Activated CD4-positive, alpha-beta T cell treated with anti-CD3 and anti-CD28 coated beads, Interleukin-2, amount 10 ng/mL, durations not matched to agents 7 days and 5 days (primary cell): ENCODE measurements at regions not wholly inside any gene's neighbourhood (a gene's known extent, or its start where the extent isn't known, plus 50 kb on each side); places are given as distances from the start of the nearest gene placed in this dataset.

ENCODE experiments used
- CTCF ChIA-PET: fragments of 350-600 bp; sonication (Branson Sonifier 250); formaldehyde crosslinking; loops from one replicate; lab custom pipeline; 2021; ENCODE audit warnings: antibody characterized with exemption; lab: Charles Lee
- POLR2A ChIA-PET: fragments of 350-600 bp; sonication (Branson Sonifier 250); formaldehyde crosslinking; loops from one replicate; lab custom pipeline; 2021; ENCODE audit warnings: antibody characterized with exemption; lab: Charles Lee
- DNase-seq: peaks from one replicate; pipeline ENCODE4 v3.0.0-alpha.2; 2020
- H3K27ac Mint-ChIP-seq: one replicate; pipeline ENCODE4 v1.8.0; 2021; ENCODE audit warnings: mild to moderate bottlenecking, moderate library complexity, mixed read lengths
- H3K27me3 Mint-ChIP-seq: one replicate; pipeline ENCODE4 v1.8.0; 2021; ENCODE audit warnings: mixed read lengths
- H3K36me3 Mint-ChIP-seq: one replicate; pipeline ENCODE4 v1.8.0; 2021; ENCODE audit warnings: low read depth, mixed read lengths
- H3K4me1 Mint-ChIP-seq: one replicate; pipeline ENCODE4 v1.8.0; 2021; ENCODE audit warnings: mixed read lengths
- H3K4me3 Mint-ChIP-seq: one replicate; pipeline ENCODE4 v1.8.0; 2021; ENCODE audit warnings: mild to moderate bottlenecking, moderate library complexity, mixed read lengths
- H3K9me3 Mint-ChIP-seq: one replicate; pipeline ENCODE4 v1.8.0; 2021; ENCODE audit warnings: mixed read lengths

DNA sequence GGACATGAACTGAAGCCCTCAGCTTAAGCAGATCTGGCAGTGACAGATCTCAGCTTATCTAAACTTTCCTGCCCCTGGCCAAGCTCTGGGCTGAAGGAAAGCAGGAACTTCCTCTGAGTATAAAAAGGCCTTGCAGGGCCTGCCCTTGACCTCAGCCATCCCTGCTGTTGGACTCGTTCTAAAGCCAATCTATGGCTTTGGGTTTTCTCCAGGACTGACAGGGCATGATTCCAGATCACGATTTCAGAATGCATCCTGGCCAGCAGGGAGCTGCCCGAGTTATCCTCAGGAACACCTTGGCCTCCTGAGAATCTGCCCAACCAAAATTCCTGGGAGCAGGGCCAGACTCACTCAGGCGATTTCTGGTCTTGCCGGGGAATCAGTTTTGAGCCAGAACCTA lies 502.7 kb downstream of the TLE4 start:
- H3K4me1 Mint-ChIP-seq = no peaks in the 10 kb centered on the region
- CTCF ChIA-PET = no interaction called here
- DNase-seq = no peak
- H3K27me3 Mint-ChIP-seq = no peaks in the 10 kb centered on the region
- no peak overlapping the region for H3K27ac Mint-ChIP-seq
- H3K36me3 Mint-ChIP-seq = no peaks in the 10 kb centered on the region
- no peaks in the 10 kb centered on the region for H3K9me3 Mint-ChIP-seq
- POLR2A ChIA-PET = no interaction called here
- H3K4me3 Mint-ChIP-seq = no peak overlapping the region

DNA sequence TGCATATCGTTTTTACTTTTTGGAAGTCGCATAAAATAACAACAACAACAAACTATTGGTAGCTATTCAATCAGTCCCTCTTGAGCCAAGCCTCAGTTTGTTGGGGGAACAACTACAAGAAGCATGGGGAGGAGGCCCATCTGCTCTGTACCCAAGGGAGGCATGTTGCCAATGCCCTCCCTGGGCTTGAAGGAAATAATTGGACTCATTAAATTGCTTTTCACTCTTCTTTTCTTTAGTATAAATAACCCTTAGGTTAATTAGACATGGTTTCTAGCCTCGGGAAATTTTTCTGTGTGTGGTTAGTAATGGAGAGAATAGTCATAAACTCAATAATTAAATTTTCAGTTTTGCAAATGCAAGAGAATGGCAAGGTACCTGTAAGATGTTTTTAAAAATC lies 500.7 kb downstream of the TLE4 start:
- H3K4me3 Mint-ChIP-seq = no peak overlapping the region
- CTCF ChIA-PET = no interaction called here

DNA sequence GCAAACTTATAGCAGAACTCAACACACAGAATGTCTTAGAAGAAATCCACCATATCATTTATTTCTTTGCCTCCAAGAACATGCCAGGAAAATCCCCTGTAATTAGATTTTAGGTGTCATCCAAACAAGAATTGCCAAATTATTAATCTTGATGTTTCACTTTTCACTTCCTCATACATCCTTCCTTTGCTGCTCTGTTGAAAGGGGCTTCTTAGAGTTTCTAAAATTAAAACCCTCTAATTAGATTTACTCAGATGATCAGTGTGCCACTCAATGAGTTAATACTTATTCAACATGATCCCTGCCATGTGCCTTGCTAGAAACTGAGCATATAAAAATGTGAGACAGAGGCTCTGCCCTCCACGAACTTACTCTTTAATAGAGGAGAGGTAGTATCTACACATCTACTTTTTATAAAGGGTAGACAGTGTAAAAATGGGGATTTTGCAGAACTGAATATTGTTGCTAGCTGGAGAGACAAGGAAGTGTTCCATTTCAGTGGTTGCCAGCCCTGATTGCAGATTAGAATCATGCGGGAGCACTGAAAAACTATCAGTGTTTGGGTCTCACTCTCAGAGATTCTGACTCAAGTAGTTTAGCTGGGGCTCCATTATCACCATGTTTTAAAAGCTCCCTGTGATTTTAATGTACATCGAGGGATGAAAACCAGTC lies 498.4 kb downstream of the TLE4 start:
- Mint-ChIP-seq H3K4me3 (no peak overlapping the region), H3K4me1 (no peaks in the 10 kb centered on the region), H3K27me3 (no peaks in the 10 kb centered on the region), H3K9me3 (no peaks in the 10 kb centered on the region), H3K27ac (no peak overlapping the region), H3K36me3 (no peaks in the 10 kb centered on the region)
- CTCF ChIA-PET = interaction anchor here (1.2 kb wide), 1 partner anchor 20 kb away, joined by 3 read pairs; no protein-coding TSS in a partner anchor
- POLR2A ChIA-PET = no interaction called here
- DNase-seq = no peak

More for the DNA sequence above, 500.7 kb downstream of the TLE4 start:
- Mint-ChIP-seq H3K9me3 (no peaks in the 10 kb centered on the region), H3K27ac (no peak overlapping the region), H3K27me3 (no peaks in the 10 kb centered on the region), H3K36me3 (no peaks in the 10 kb centered on the region), H3K4me1 (no peaks in the 10 kb centered on the region)
- no peak for DNase-seq
- POLR2A ChIA-PET = no interaction called here

DNA sequence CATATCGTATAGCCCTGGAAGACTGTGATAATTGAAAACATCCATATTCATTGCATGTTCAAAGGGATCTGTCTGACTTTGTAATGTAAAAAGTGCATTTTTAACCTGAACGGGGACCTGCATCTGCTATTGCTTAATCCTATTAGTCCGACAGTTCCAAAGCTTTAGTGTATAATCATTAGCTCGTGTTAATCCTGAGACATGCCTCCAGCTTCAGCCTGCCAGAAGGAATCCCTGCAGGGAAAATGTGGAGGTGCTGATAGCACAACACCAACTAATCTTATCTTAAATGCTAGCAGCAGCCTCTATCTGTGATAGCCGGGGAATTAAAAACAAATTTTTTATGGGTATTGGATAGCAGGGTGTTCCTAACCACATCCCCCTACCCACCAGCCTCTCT lies 495.2 kb downstream of the TLE4 start:
- Mint-ChIP-seq H3K4me3 (no peak overlapping the region), H3K27me3 (no peaks in the 10 kb centered on the region), H3K4me1 (no peaks in the 10 kb centered on the region), H3K36me3 (no peaks in the 10 kb centered on the region), H3K27ac (no peak overlapping the region), H3K9me3 (no peaks in the 10 kb centered on the region)
- no peak for DNase-seq
- CTCF ChIA-PET = no interaction called here
- POLR2A ChIA-PET = no interaction called here

DNA sequence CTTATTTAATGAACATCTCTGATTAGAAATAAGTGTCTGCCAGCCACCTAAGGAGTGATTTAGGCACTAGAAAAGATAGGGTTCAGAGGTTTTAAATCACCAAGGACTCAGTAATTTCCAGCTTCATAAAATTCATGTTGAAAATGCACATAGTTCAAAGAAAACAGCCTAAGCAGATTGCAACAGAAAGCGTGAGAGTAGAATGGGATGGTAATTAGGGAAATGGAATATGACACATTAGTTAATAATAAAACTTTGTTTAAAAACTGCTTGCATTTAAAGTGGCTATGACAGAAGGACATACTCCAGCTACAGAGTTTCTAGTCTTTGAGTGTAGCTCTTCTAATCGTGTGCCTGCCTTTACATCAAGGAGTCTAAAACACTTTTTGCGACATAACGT lies 490.8 kb downstream of the TLE4 start:
- ChIA-PET POLR2A (no interaction called here), CTCF (interaction anchor here (1.3 kb wide), 2 partner anchors 24 to 27 kb away, joined by 3 to 4 read pairs; no protein-coding TSS in a partner anchor)
- H3K9me3 Mint-ChIP-seq = no peaks in the 10 kb centered on the region
- H3K27ac Mint-ChIP-seq = no peak overlapping the region
- no peaks in the 10 kb centered on the region for H3K27me3 Mint-ChIP-seq
- no peaks in the 10 kb centered on the region for H3K36me3 Mint-ChIP-seq
- H3K4me3 Mint-ChIP-seq = no peak overlapping the region
- no peak for DNase-seq
- no peaks in the 10 kb centered on the region for H3K4me1 Mint-ChIP-seq

DNA sequence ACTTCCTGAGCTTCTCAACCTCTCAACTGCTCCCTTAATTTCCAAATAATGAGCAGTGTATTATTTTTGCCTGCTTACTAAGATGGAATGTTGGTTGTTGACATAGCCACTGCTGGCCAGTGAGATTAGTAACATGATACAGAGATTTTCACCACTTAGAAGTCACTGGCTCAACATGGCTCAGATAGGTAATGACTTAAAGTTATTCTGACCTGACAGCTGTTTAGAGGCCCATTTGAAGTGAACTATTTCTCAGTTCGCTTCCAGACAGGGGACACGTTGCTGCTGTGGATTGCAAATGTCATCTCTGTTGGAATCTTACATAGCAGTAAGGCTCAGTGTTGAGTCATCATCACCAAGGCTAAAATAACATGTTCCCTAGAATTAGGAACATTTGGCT lies 490.2 kb downstream of the TLE4 start:
- Mint-ChIP-seq H3K4me3 (no peak overlapping the region), H3K4me1 (no peaks in the 10 kb centered on the region), H3K36me3 (no peaks in the 10 kb centered on the region), H3K27me3 (no peaks in the 10 kb centered on the region), H3K9me3 (no peaks in the 10 kb centered on the region), H3K27ac (no peak overlapping the region)
- CTCF ChIA-PET = interaction anchor here (1.3 kb wide), 2 partner anchors 25 to 26 kb away, joined by 3 to 4 read pairs; no protein-coding TSS in a partner anchor
- DNase-seq = no peak
- POLR2A ChIA-PET = no interaction called here

DNA sequence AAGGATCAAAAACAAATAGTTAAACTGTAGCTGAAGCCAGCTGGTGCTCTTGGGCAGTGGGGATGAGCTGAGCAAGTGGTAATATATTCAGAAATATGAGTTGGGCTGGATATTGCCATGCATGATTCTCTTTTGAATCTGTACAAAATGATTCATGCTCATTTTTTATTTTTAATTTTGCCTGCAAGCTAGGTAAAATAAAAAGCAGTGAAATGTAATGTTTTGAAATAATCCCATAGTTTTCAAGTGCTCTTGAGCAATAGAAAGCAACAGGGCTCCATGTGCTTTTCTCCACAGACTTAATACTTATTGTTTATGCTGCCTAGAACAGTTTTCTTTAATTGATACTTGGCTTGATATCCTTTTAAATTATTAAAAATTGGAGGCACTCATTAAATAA lies 489.3 kb downstream of the TLE4 start:
- H3K4me1 Mint-ChIP-seq = no peaks in the 10 kb centered on the region
- no peaks in the 10 kb centered on the region for H3K27me3 Mint-ChIP-seq
- H3K36me3 Mint-ChIP-seq = no peaks in the 10 kb centered on the region
- POLR2A ChIA-PET = no interaction called here
- CTCF ChIA-PET = interaction anchor here (1.3 kb wide), 1 partner anchor 26 kb away, joined by 3 read pairs; no protein-coding TSS in a partner anchor
- no peak overlapping the region for H3K4me3 Mint-ChIP-seq
- no peaks in the 10 kb centered on the region for H3K9me3 Mint-ChIP-seq
- H3K27ac Mint-ChIP-seq = no peak overlapping the region
- DNase-seq = no peak

- no peaks in the 10 kb centered on the region for H3K36me3 Mint-ChIP-seq
- H3K4me1 Mint-ChIP-seq = no peaks in the 10 kb centered on the region
- H3K4me3 Mint-ChIP-seq = no peak overlapping the region
- H3K9me3 Mint-ChIP-seq = no peaks in the 10 kb centered on the region
- no peak for DNase-seq
- no peak overlapping the region for H3K27ac Mint-ChIP-seq
- ChIA-PET POLR2A (no interaction called here), CTCF (no interaction called here)
- no peaks in the 10 kb centered on the region for H3K27me3 Mint-ChIP-seq
These were observed 488.2 kb downstream of the TLE4 start for GRCh38 chr9:80059979-80060378.

GRCh38 chr9:80059191-80059590 lies 487.4 kb downstream of the TLE4 start:
- CTCF ChIA-PET = no interaction called here
- Mint-ChIP-seq H3K4me3 (no peak overlapping the region), H3K36me3 (no peaks in the 10 kb centered on the region), H3K4me1 (no peaks in the 10 kb centered on the region), H3K27me3 (no peaks in the 10 kb centered on the region), H3K27ac (no peak overlapping the region), H3K9me3 (no peaks in the 10 kb centered on the region)
- POLR2A ChIA-PET = no interaction called here
- no peak for DNase-seq

- CTCF ChIA-PET = interaction anchor here (0.6 kb wide), 1 partner anchor 479 kb away, joined by 5 read pairs; no protein-coding TSS in a partner anchor
These were observed 481.1 kb downstream of the TLE4 start for GRCh38 chr9:80052830-80053229.

GRCh38 chr9:80049096-80049782 lies 477.5 kb downstream of the TLE4 start:
- DNase-seq = no peak
- H3K27me3 Mint-ChIP-seq = no peaks in the 10 kb centered on the region
- CTCF ChIA-PET = no interaction called here
- peaks cover 5% of the 10 kb centered on the region for H3K9me3 Mint-ChIP-seq
- POLR2A ChIA-PET = no interaction called here
- H3K4me1 Mint-ChIP-seq = no peaks in the 10 kb centered on the region
- H3K27ac Mint-ChIP-seq = no peak overlapping the region
- no peak overlapping the region for H3K4me3 Mint-ChIP-seq
- H3K36me3 Mint-ChIP-seq = no peaks in the 10 kb centered on the region

More at GRCh38 chr9:80052830-80053229, 481.1 kb downstream of the TLE4 start:
- Mint-ChIP-seq H3K9me3 (peaks cover 5% of the 10 kb centered on the region), H3K27me3 (no peaks in the 10 kb centered on the region), H3K4me3 (no peak overlapping the region), H3K27ac (no peak overlapping the region), H3K36me3 (no peaks in the 10 kb centered on the region), H3K4me1 (no peaks in the 10 kb centered on the region)
- POLR2A ChIA-PET = no interaction called here
- DNase-seq = no peak

DNA sequence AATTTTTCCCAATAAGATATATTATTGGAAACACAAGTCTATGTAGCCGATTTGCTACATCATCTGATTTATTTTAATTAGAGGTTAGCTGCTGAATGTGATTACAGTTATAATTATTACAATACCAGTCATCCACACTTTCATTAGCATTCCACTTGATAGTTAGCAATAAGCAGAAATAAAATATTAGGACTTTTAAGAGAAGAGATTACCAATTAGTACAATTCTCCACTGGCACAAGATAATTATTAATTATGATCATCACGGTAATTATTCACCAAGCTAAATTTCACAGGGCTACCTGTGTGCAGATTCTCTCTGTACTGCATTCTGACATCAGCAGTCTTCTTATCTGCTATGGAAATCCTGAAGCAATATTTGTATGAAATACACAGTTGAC lies 474.7 kb downstream of the TLE4 start:
- no peaks in the 10 kb centered on the region for H3K27me3 Mint-ChIP-seq
- no peak overlapping the region for H3K27ac Mint-ChIP-seq
- ChIA-PET CTCF (no interaction called here), POLR2A (no interaction called here)
- H3K9me3 Mint-ChIP-seq = no peaks in the 10 kb centered on the region
- no peaks in the 10 kb centered on the region for H3K36me3 Mint-ChIP-seq
- DNase-seq = no peak
- H3K4me3 Mint-ChIP-seq = no peak overlapping the region
- H3K4me1 Mint-ChIP-seq = no peaks in the 10 kb centered on the region

DNA sequence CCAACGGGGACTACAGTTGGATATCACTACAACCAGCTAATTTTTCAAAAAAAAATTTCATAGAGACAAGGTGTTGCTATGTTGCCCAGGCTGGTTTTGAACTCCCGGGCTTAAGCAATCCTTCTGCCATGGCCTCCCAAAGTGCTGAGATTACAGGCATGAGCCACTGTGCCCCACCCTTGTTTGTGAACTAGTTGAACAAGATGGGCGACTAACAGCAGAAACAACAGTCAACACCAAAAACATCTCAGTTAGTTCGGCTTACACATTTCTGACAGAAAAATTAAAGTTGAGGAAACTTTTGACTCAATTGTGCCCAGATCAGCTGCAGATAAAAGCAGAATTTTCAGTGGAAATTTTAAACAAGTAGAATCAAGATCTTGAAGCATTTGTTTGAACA lies 470.1 kb downstream of the TLE4 start:
- ChIA-PET CTCF (no interaction called here), POLR2A (no interaction called here)
- H3K27ac Mint-ChIP-seq = no peak overlapping the region
- no peak overlapping the region for H3K4me3 Mint-ChIP-seq
- DNase-seq = no peak
- H3K9me3 Mint-ChIP-seq = no peaks in the 10 kb centered on the region
- no peaks in the 10 kb centered on the region for H3K27me3 Mint-ChIP-seq
- no peaks in the 10 kb centered on the region for H3K36me3 Mint-ChIP-seq
- no peaks in the 10 kb centered on the region for H3K4me1 Mint-ChIP-seq
